ENCODE measurements at regions not wholly inside any gene's neighbourhood (a gene's known extent, or its start where the extent isn't known, plus 50 kb on each side); places are given as distances from the start of the nearest gene placed in this dataset.

- TF ChIP-seq POLR2A (IDR thresholded peaks at IDR 0.05) (no peak), CTCF (IDR thresholded peaks at IDR 0.05) (no peak)
Measured at GRCh38 chr1:60280256-60280655, 206.7 kb upstream of the C1orf87 start.
